Kidney glomerular epithelial cell (primary cell): ENCODE measurements at regions not wholly inside any gene's neighbourhood (a gene's known extent, or its start where the extent isn't known, plus 50 kb on each side); places are given as distances from the start of the nearest gene placed in this dataset.

ENCODE experiments used
- DNase-seq: peaks from one replicate; lab custom pipeline; 2025; lab: John Stamatoyannopoulos, UW

GRCh38 chr3:82287562-82287961, 526.1 kb upstream of the GBE1 start:
- DNase-seq = no peak

DNA sequence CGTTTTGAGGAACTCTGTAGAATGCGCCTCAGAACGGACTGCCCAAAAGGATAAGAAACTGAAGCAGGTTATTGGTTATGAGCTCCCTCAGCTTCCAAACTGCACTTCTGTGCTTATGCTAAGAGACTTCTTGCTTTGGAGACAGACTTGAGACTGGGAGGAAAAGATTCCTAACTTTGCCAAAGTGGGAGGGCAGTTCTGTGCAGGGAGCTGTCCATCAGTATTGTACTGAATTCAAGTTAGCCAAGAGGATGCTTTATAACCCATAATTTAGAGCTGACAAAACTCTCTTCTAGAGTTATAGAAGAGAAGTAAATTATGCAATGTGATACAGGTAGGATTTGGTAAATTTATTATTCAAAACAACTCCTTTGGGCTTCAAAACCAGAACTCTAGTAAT, 519.8 kb upstream of the GBE1 start:
- DNase-seq = peak; percentile 16

- no peak for DNase-seq
Measured at GRCh38 chr3:82276992-82277391, 515.5 kb upstream of the GBE1 start.

DNA sequence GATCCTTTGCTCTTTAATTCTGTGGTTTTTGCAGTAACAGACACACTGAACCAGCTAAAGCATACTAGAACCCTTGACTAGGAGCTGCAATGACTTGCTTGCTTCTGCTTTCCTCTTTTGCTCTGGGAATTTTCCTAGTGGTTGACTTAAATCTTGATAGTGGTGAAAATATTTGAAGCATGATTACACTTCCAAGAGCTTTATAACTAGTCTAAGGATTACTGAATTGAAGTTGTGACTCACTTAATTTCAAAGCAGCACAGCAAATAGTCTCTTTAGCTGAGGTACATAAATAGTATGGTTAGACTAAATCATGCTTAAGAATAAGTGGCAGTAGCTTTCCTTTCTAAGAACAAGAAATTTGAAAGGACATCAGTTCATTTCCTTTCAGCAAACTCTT, 513.5 kb upstream of the GBE1 start:
- no peak for DNase-seq

DNA sequence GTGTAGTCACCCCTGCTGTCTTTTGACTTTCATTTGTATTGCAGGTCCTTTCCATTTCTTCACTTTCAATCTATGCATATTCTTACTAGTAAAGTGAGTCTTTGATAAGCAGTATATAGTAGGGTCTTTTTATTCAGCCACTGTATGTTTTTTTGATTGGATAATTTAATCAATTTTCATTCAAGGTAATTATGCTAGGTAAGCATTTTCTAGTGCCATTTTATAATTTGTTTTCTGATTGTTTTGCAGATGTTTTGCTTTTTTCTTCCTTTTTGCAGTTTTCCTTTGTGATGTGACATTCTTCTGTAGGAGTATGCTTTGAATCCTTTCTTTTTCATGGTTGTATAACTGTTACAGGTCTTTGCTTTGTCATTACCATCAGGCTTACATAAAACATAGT, 504.3 kb upstream of the GBE1 start:
- no peak for DNase-seq

DNA sequence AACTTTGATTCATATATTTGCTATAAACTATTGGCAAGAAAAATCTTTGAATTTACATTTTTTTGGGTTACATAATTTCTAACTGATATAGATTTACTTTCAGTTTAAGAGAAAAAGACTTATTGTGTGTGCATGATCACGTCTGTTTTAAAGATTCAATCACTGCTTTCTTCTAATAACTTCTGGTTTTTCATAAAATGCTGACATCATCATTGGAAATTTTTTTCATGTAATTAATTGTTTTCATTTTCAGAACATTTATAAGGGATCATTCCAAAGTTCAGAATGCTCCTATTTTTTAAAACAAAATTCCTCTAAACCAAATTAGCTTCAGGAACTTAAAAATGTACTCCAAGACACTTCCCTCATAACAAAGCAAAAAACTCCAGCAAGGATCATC, 500.7 kb upstream of the GBE1 start:
- no peak for DNase-seq

GRCh38 chr3:82261637-82262036, 500.2 kb upstream of the GBE1 start:
- DNase-seq = no peak

GRCh38 chr3:82261013-82261412, 499.6 kb upstream of the GBE1 start:
- no peak for DNase-seq

GRCh38 chr3:82259994-82260393, 498.5 kb upstream of the GBE1 start:
- DNase-seq = no peak

DNA sequence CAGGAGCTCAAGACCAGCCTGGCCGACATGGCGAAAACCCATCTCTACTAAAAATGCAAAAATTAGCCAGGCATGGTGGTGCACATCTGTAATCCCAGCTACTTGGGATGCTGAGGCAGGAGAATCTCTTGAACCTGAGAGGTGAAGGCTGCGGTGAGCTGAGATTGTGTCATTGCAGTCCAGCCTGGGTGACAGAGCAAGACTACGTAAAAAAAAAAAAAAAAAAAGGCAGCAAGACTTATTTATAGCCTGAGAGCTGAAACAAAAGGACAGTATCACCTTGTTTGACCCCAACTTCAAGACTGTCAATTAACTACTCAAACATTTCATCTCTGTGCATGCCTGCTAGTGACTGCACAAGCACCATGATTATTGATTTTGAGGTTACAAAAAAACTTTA, 478.9 kb upstream of the GBE1 start:
- DNase-seq = no peak

GRCh38 chr3:82236257-82236656, 474.8 kb upstream of the GBE1 start:
- DNase-seq = no peak

DNA sequence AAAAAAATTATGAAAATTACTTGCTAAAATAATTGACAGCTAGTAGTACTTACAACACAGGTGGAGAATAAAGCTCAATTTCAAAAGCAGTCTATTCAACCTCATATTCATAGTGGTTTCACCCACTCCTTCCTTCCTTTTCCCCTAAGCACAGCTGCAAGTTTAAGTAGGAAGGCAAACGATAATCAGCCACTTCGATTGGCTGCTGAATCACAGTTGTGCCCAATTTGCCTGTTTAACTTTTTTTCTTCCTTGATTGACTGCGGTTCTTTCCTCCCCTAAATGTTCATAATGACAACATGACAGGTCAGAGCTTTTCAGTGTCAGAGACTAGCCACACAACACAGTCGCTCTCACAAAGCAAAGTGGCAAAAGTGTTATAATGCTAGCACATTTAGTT, 468.0 kb upstream of the GBE1 start:
- DNase-seq = no peak

DNA sequence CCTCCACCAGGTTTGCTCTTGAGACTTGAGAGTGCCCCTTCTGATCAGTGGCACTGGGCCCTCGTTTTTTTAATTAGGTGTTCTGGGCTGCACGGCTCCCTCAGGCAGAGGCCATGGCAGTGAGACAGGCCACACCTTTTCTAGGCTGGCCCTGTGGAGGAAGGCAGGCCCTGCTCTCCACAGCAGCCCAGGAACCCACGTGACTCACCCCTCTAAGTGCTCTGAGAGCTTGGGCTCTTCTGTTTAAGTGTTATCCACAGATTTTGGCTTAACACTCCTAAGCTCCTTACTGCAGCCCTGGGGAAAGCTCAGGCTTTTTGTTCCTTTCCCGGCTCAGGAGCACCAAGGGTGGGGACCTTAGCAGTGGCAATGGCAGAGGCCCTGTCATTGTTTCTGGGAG, 463.2 kb upstream of the GBE1 start:
- DNase-seq = no peak

DNA sequence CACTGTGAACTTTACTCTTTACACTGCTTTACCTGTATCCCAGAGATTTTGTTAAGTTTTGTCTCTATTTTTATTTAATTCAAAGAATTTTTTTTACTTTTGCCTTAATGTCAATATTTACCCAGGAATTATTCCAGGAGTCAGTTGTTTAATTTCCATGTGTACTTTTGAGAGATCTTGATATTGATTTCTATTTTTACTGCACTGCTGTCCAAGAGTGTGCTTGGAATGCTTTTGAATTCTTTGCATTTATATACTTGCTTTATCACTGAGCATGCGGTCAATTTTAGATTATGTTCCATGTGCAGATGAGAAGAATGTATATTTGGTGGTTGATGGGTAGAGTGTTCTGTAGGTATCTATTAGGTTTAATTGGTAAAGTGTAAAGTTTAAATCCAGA, 461.0 kb upstream of the GBE1 start:
- no peak for DNase-seq

GRCh38 chr3:82217571-82217970, 456.1 kb upstream of the GBE1 start:
- no peak for DNase-seq

GRCh38 chr3:82208002-82208710, 446.7 kb upstream of the GBE1 start:
- no peak for DNase-seq

DNA sequence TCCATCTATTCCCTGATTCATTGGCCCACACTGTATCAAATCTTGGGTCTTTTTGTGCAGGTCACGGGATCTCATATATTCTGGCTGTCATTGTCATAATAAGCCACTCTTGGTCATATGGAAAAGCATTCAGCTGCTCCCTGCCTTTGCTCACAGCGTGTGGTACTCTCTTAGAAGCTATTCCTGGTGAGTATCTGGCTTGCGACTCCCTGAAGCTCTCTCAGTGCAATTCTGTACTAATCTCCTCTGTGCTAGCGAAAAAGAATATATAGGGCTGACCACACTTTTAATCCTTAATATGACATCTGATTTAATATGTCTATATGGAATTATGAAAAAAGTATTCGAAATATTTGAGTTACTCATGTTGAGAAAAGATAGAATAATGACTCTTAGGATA, 440.8 kb upstream of the GBE1 start:
- DNase-seq = no peak

DNA sequence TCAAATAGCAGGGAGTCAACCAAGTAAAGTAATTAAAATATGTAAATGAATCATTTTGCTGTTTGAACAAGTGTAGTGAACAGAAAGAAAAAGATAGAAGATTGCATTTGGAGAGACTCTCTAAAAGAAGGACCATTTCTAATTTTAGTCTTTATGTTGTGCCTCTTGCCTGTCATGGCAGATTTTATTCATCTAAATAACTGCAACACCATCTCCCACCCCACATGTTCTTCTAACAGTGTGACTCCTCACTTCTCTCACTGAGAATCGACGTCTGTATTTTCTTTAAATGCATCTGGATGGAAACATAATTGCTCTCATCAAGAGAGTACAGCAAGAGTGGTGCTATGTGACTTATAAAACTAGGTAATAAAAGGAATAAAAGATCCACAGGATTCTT, 439.9 kb upstream of the GBE1 start:
- no peak for DNase-seq

- no peak for DNase-seq
Measured at GRCh38 chr3:82198009-82198408, 436.6 kb upstream of the GBE1 start.

GRCh38 chr3:82196645-82197044, 435.2 kb upstream of the GBE1 start:
- no peak for DNase-seq

GRCh38 chr3:82194870-82195269, 433.4 kb upstream of the GBE1 start:
- DNase-seq = no peak

DNA sequence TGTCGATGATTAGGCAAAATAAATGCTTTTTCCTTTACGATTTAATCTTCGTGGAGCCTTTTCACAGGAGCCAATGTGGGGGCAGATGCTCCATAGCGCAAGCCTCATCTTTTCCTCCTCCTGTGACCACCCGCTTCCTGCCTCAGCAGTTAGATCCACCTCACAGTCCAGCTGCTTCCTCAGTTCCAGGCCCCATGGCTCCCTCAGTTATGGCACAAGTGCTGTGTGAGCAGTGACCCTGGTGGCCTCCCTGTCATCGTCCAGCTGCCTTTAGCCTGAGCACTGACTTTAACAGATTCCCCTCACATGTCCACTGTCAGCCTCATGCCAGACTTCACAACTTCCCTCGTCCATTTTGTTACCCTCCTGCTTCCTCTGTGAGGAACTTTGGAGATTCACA, 424.6 kb upstream of the GBE1 start:
- no peak for DNase-seq

GRCh38 chr3:82179291-82179690, 417.8 kb upstream of the GBE1 start:
- DNase-seq = no peak

DNA sequence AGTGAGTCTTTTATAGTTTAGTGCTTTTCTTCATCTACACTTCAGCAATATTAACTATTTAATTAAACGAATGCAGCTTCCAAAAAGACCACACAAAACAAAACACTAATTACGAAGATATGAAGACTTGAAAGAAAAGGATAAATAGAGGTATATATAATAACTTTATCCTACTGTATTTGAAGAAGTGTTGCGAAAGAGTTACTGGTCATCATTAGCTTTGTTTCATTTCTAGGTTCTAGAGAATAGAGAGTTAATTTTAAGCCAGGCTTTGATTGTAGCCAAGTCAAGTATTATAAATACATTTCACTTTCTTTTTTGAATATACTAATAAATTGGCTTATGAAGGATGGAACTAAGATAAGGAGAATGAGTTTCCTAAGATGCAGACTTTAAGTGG, 416.8 kb upstream of the GBE1 start:
- no peak for DNase-seq

DNA sequence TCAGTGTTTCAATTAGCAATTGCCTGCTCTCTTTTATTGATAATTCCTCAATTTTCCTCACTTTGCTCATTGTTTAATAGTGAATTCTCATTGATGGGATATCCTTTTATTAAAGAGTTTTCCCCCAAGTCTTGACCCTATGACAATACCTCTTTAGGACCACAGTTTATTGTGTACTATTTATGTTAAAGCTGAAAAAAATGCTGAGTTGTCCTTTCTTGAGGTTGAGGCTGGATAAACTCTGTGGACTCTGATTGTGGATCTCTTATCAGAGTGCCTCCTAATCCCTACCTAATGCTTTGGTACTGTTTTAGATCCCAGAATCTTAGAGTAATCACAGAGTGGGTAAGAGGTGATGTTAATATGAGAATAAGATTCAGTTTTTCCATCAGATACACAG, 416.3 kb upstream of the GBE1 start:
- no peak for DNase-seq
